WERI-Rb-1 (cell line): ENCODE measurements at regions not wholly inside any gene's neighbourhood (a gene's known extent, or its start where the extent isn't known, plus 50 kb on each side); places are given as distances from the start of the nearest gene placed in this dataset.

ENCODE experiments used
- DNase-seq: peaks from one replicate; pipeline ENCODE4 v3.0.0-alpha.2; 2020
- H3K27ac ChIP-seq: fragments of 250-450 bp; sonication (Bioruptor Pico); 2 replicates; pipeline ENCODE4 v1.5.1; 2020; ENCODE audit warnings: mild to moderate bottlenecking, moderate library complexity
- H3K27me3 ChIP-seq: fragments of 250-450 bp; sonication (Bioruptor Pico); 2 replicates; pipeline ENCODE4 v1.5.1; 2021; ENCODE audit warnings: mild to moderate bottlenecking, low read depth, moderate library complexity; ENCODE audit not compliant: insufficient read depth, severe bottlenecking
- H3K36me3 ChIP-seq: fragments of 250-450 bp; sonication (Bioruptor Pico); 2 replicates; pipeline ENCODE4 v1.5.1; 2020; ENCODE audit warnings: mild to moderate bottlenecking, moderate library complexity
- H3K4me3 ChIP-seq: 2 replicates; pipeline ENCODE4 v1.5.1; 2011; ENCODE audit warnings: low read depth, mild to moderate bottlenecking, control low read depth, low read length
- H3K9me3 ChIP-seq: fragments of 250-450 bp; sonication (Bioruptor Pico); 2 replicates; pipeline ENCODE4 v1.5.1; 2021; ENCODE audit warnings: mild to moderate bottlenecking, moderate library complexity; ENCODE audit not compliant: severe bottlenecking
- CTCF ChIP-seq: IDR thresholded peaks from 2 replicates; pipeline ENCODE4 v1.5.1; 2011; ENCODE audit warnings: low read depth, mild to moderate bottlenecking, control low read depth, inconsistent platforms, low read length

GRCh38 chr3:25904206-25904605 lies 114.3 kb downstream of the OXSM start:
- Histone ChIP-seq H3K36me3 (no peaks in the 10 kb centered on the region), H3K27me3 (no peaks in the 10 kb centered on the region), H3K4me3 (no peak overlapping the region), H3K27ac (no peak overlapping the region), H3K9me3 (no peaks in the 10 kb centered on the region)
- TF ChIP-seq CTCF = peak; percentile 27; the same call in 1 of the 2 replicates
- peak; percentile 11 for DNase-seq

DNA sequence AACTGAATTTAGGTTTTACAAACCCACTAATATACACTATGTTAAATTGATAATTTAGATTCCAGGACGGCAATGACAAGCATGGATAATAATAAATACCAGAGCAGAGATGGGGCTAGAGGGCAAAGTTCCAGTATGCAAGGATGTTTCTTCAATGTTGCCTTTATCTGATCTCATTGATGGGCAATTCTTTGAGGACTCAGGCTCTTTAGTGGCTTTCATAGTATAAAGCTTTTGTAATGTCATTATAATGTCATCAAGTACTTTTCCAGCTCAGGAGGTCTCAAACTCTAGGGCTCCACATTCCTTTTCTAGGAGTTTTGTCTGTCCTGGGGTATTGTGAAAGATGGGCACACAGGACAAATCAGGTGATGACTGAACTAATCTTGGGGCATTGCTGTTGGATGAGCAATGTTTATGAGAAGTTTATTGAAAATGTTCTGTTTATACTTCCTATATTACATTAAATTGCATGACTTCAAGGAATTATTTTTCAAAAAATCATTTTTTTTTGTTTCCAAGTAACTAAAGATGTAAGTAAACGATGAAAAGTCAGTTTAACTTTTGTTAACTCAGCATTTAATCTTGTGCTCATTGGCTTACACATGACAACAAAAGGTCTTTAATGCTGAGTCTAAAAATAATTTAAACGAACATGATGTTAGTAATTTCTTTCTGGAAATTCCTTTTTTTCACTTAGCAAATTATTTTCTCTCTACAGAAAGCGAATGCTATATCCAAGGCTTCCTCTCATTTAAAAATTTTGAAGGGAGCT lies 116.4 kb downstream of the OXSM start:
- Histone ChIP-seq H3K27ac (no peak overlapping the region), H3K4me3 (no peak overlapping the region), H3K36me3 (no peaks in the 10 kb centered on the region), H3K27me3 (no peaks in the 10 kb centered on the region), H3K9me3 (no peaks in the 10 kb centered on the region)
- DNase-seq = no peak
- TF ChIP-seq CTCF = no peak

GRCh38 chr3:25907081-25907480 lies 117.2 kb downstream of the OXSM start:
- Histone ChIP-seq H3K4me3 (no peak overlapping the region), H3K27me3 (no peaks in the 10 kb centered on the region), H3K9me3 (no peaks in the 10 kb centered on the region), H3K36me3 (no peaks in the 10 kb centered on the region), H3K27ac (no peak overlapping the region)
- DNase-seq = no peak
- no peak for TF ChIP-seq CTCF

DNA sequence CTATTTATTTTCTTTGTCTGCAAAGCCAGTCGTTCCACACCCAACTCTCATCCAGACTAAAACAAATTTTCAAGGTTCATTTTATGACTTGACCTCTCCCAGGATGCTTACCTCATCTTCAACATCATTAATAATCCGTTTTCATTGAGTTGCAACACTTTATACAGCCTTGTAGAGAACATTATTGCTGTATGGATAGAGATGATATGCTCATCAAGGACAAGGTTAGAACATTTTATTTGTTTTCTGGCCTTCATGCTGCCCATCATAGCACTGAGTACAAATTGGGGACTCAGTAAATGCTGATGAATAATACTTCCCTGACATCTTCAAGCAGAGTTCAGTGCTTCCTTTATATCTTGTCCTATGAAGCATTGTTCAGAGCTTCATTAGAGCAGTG lies 120.2 kb downstream of the OXSM start:
- Histone ChIP-seq H3K4me3 (no peak overlapping the region), H3K27me3 (no peaks in the 10 kb centered on the region), H3K9me3 (no peaks in the 10 kb centered on the region), H3K36me3 (no peaks in the 10 kb centered on the region), H3K27ac (no peak overlapping the region)
- no peak for DNase-seq
- TF ChIP-seq CTCF = no peak

DNA sequence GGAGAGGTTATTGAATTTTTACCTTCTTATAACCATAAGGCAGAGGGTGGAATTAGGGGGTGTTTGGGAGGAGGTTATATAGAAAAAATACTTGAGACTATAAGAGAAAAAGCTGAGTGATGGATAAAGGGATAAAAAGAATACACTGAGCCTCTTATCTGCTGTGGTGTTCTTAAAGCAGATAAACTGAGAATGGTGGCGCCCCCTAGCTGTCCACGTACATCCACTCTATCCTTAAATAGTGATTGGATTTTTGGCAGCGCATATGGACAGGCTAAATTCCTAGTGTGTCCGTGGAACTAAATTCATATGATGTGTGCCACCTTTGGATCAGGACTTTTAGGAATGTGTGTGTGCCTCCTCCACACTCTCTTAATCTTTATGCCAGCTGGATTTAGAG lies 121.1 kb downstream of the OXSM start:
- TF ChIP-seq CTCF = peak; percentile 67
- Histone ChIP-seq H3K9me3 (no peaks in the 10 kb centered on the region), H3K27me3 (no peaks in the 10 kb centered on the region), H3K27ac (no peak overlapping the region), H3K36me3 (no peaks in the 10 kb centered on the region), H3K4me3 (no peak overlapping the region)
- peak; percentile 63 for DNase-seq
